Epithelial cell of esophagus (primary cell): ENCODE measurements at regions not wholly inside any gene's neighbourhood (a gene's known extent, or its start where the extent isn't known, plus 50 kb on each side); places are given as distances from the start of the nearest gene placed in this dataset.

Experiments
- DNase-seq: peaks from one replicate; pipeline ENCODE4 v3.0.0; 2010; ENCODE audit warnings: low read depth
- H3K4me3 ChIP-seq: 2 replicates; pipeline ENCODE4 v1.5.1; 2011; ENCODE audit warnings: mild to moderate bottlenecking, low read length, control low read depth
- TF ChIP-seq, protein P1 (sequence below): IDR thresholded peaks from 2 replicates; pipeline ENCODE4 v1.5.1; 2011; ENCODE audit warnings: low read depth, mild to moderate bottlenecking, low read length, control low read depth, inconsistent platforms; ENCODE audit not compliant: insufficient read depth; ENCODE audit errors: missing control alignments

DNA sequence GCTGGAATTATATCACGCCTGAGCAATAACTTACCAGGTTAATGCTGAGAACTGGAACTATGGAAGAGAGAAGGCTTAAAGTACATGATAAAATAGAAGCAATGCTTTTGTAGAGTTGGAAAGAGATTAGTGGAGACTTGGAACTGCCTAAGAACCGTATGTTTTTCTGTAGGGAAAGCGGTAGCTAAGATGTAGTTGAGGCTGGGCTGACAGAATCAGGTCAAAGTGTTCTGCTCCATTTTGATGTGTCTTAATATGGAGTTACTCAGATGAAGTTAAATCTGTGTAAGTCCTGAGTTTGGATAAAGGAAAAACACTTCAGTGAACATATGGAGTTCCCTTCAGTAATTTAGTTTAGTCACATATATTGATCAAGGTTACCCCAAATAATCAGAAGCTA lies 860.9 kb upstream of the CXADR start:
- TF ChIP-seq, protein P1, sequence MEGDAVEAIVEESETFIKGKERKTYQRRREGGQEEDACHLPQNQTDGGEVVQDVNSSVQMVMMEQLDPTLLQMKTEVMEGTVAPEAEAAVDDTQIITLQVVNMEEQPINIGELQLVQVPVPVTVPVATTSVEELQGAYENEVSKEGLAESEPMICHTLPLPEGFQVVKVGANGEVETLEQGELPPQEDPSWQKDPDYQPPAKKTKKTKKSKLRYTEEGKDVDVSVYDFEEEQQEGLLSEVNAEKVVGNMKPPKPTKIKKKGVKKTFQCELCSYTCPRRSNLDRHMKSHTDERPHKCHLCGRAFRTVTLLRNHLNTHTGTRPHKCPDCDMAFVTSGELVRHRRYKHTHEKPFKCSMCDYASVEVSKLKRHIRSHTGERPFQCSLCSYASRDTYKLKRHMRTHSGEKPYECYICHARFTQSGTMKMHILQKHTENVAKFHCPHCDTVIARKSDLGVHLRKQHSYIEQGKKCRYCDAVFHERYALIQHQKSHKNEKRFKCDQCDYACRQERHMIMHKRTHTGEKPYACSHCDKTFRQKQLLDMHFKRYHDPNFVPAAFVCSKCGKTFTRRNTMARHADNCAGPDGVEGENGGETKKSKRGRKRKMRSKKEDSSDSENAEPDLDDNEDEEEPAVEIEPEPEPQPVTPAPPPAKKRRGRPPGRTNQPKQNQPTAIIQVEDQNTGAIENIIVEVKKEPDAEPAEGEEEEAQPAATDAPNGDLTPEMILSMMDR, result no peak
- no peak overlapping the region for H3K4me3 ChIP-seq
- no peak for DNase-seq

DNA sequence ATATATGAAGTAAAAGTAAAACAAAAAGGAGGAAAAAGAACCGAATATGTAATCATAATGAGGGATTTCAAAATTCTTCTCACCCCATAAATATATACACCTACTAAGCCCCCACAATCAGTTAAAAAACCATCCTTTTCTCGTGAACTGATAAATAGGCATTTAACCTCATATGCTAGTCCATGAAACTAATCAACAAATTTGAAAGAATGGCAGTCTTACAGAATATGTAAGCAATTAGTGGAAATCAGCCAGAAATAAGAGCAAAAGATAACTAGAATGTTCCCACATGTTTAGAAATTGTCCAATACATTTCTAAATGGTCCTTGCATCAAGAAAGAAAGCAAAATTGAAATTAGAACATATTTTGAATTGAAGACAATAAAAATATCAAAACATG lies 849.4 kb upstream of the CXADR start:
- H3K4me3 ChIP-seq, result no peak overlapping the region
- TF ChIP-seq, protein P1, result no peak
- no peak for DNase-seq

DNA sequence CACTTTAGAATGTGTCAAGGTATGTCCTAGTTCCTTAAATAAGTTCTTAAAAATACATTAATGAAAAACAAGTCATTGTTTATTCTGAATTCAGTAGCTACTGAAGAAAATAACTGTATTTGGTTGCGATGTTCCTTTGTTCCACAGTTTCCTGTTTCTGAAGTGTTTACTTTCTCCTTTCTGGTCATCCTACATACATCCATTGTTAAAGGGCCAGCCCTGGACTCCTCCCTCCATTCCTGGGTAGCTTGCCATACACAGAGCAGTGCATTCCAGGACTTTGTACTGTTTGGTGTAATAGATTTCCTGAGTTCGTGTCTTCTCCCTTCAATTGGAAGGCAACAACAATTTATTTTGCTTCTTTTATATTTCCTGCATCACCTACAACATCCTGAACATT lies 845.4 kb upstream of the CXADR start:
- TF ChIP-seq, protein P1, result no peak
- no peak overlapping the region for H3K4me3 ChIP-seq
- no peak for DNase-seq

DNA sequence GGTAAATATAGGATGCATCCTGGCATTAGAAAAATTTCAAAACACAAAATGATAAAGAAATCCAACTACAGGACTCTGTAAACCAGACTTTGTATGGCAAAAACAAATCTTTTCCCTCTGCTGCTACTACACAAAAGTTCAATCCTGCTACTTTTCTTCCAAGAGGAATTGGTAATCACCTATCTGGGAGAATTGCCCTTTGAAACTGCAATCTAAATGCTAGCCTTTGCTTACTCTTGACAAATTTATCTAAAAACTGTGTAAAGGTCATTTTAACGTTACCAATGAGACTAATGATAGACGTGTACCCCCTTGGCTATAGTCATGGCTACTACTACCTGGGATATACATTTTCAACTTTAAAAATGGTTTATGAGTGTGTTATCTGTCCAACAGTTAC lies 837.9 kb upstream of the CXADR start:
- H3K4me3 ChIP-seq, result no peak overlapping the region
- no peak for DNase-seq
- TF ChIP-seq, protein P1, result no peak

DNA sequence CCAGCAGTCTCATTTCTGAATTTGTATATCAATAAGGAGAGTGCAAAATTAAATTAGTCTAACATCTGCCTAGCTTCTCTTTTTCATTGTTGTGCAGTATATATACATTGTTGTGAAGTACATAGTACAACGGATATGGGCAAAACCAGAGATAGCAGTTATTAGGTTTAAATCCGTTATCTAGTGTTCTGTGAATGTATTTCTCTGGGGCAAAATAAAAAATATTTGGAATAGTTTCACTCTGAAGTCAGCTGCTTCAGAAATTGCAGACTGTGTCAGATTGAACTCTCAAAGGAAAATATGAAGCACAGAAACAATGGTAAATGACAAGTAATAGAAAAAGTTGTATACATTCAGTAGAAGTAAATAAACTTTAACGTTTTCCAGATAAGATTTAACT lies 836.5 kb upstream of the CXADR start:
- TF ChIP-seq, protein P1, result no peak
- DNase-seq, result no peak
- no peak overlapping the region for H3K4me3 ChIP-seq

DNA sequence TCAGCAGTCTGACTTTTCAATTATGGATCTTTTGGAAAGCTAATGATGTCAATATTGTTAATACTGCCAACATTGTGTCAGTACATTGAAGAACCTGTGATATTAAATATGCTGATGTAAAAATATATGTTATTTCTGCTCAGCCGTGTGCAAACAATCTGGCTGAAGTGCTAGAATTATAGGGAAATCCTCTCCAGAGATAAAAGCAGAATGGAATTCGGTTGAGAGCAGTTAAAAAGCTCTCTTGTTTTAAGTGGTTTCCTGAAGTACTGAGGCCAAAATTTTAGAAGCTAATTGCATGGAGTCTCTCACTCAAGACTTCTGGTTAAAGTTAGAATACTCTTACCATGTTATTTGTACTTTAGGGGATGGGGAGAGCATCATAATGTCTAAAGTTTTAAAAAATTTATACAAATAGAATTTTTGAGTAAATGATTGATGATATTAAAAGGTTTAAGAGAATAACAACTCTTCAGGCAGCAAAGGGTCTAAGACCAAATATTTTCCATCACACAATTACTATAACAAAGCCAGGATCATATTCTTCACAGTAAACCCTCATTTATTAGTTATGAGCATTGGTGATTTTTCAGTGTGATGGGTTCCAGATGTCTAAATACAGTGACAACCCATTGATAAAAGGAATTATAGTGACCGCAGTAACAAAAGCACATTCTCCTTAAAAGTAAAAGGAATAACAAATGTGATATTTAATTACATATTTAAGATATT lies 834.2 kb upstream of the CXADR start:
- no peak for DNase-seq
- H3K4me3 ChIP-seq, result no peak overlapping the region
- TF ChIP-seq, protein P1, result no peak

DNA sequence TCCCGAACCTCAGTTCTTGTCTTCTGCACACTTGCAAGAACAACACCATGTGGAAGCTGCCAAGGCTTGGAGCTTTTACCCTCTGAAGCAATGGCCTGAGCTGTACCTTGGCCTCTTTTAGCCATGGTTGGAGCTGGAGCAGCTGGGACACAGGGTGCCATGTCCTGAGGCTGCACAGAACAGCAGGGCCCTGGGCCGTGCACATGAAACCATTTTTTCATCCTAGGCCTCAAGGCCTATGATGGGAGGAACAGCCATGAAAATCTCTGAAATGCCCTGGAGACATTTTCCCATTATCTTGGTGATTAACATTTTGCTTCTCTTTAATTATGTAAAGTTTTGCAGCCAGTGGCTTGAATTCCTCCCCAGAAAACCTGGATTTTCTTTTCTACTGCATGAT lies 817.8 kb upstream of the CXADR start:
- no peak overlapping the region for H3K4me3 ChIP-seq
- DNase-seq, result no peak
- TF ChIP-seq, protein P1, result no peak
